Stimulated activated CD4-positive, alpha-beta T cell treated with anti-CD3 and anti-CD28 coated beads, Interleukin-12 subunit alpha, Interleukin-12 subunit beta, amount 100 ng/mL, for 48 hours (primary cell): ENCODE measurements at regions not wholly inside any gene's neighbourhood (a gene's known extent, or its start where the extent isn't known, plus 50 kb on each side); places are given as distances from the start of the nearest gene placed in this dataset.
"Not testable (repeated sequence)": the region's sequence is repeated elsewhere in the genome, so short reads cannot be mapped to it uniquely, and the experiment has no call there.

Experiments used
- DNase-seq, 3 donors: peaks; one replicate each; pipeline ENCODE4 v3.0.0-alpha.2; 2020; ENCODE audit warnings: low read depth in 2 of 3, low spot score in 1 of 3

- DNase-seq, result no peak
These were observed 320.5 kb upstream of the ADCY2 start for GRCh38 chr5:7075470-7075869.

- DNase-seq, result no peak
These were observed 317.8 kb upstream of the ADCY2 start for GRCh38 chr5:7078101-7078500.

GRCh38 chr5:7078901-7079300 is 317.0 kb upstream of the ADCY2 start:
- no peak for DNase-seq

- no peak for DNase-seq
These were observed 315.4 kb upstream of the ADCY2 start for GRCh38 chr5:7080501-7080900.

GRCh38 chr5:7087719-7088297 is 308.1 kb upstream of the ADCY2 start:
- DNase-seq, result no peak

GRCh38 chr5:7088849-7089248 is 307.1 kb upstream of the ADCY2 start:
- DNase-seq, result no peak

GRCh38 chr5:7094626-7095025 is 301.3 kb upstream of the ADCY2 start:
- no peak for DNase-seq

- DNase-seq, result no peak
These were observed 299.6 kb upstream of the ADCY2 start for GRCh38 chr5:7096294-7096693.

- DNase-seq, result no peak
These were observed 290.6 kb upstream of the ADCY2 start for GRCh38 chr5:7105358-7105757.

GRCh38 chr5:7117961-7118360 is 278.0 kb upstream of the ADCY2 start:
- no peak for DNase-seq

GRCh38 chr5:7131680-7132079 is 264.3 kb upstream of the ADCY2 start:
- DNase-seq, result no peak

- no peak for DNase-seq
These were observed 249.1 kb upstream of the ADCY2 start for GRCh38 chr5:7146886-7147285.

GRCh38 chr5:7157083-7157482 is 238.9 kb upstream of the ADCY2 start:
- DNase-seq, result no peak

- no peak for DNase-seq
These were observed 226.6 kb upstream of the ADCY2 start for GRCh38 chr5:7169240-7169878.

GRCh38 chr5:7170785-7171184 is 225.2 kb upstream of the ADCY2 start:
- DNase-seq, result not testable (repeated sequence)

GRCh38 chr5:7179364-7179763 is 216.6 kb upstream of the ADCY2 start:
- no peak for DNase-seq

GRCh38 chr5:7181841-7182240 is 214.1 kb upstream of the ADCY2 start:
- no peak for DNase-seq

GRCh38 chr5:7185742-7186141 is 210.2 kb upstream of the ADCY2 start:
- no peak for DNase-seq

- no peak for DNase-seq
These were observed 209.1 kb upstream of the ADCY2 start for GRCh38 chr5:7186818-7187217.

- DNase-seq, result no peak
These were observed 205.2 kb upstream of the ADCY2 start for GRCh38 chr5:7190712-7191250.

GRCh38 chr5:7192016-7192415 is 203.9 kb upstream of the ADCY2 start:
- no peak for DNase-seq

- no peak for DNase-seq
These were observed 193.1 kb upstream of the ADCY2 start for GRCh38 chr5:7202846-7203245.

- no peak for DNase-seq
These were observed 188.0 kb upstream of the ADCY2 start for GRCh38 chr5:7207979-7208378.
